Retinal pigment epithelial cell (primary cell): ENCODE measurements at regions not wholly inside any gene's neighbourhood (a gene's known extent, or its start where the extent isn't known, plus 50 kb on each side); places are given as distances from the start of the nearest gene placed in this dataset.

ENCODE experiments used
- DNase-seq: peaks from one replicate; pipeline ENCODE4 v3.0.0-alpha.2; 2010; ENCODE audit warnings: low read depth
- H3K4me3 ChIP-seq: 2 replicates; pipeline ENCODE4 v1.5.1; 2011; ENCODE audit warnings: mild to moderate bottlenecking, low read length, control low read depth, moderate library complexity
- CTCF ChIP-seq: conservative IDR thresholded peaks from 2 replicates; pipeline ENCODE4 v1.5.1; 2011; ENCODE audit warnings: low read depth, low read length, control low read depth, inconsistent platforms

- no peak overlapping the region for H3K4me3 ChIP-seq
- no peak for TF ChIP-seq CTCF
- no peak for DNase-seq
Observed at GRCh38 chrX:10939424-10939823, 171.7 kb upstream of the HCCS start.

GRCh38 chrX:10944136-10944885, 166.8 kb upstream of the HCCS start:
- no peak for TF ChIP-seq CTCF
- DNase-seq = no peak
- H3K4me3 ChIP-seq = no peak overlapping the region

GRCh38 chrX:10945498-10945897, 165.6 kb upstream of the HCCS start:
- DNase-seq = no peak
- no peak for TF ChIP-seq CTCF
- H3K4me3 ChIP-seq = no peak overlapping the region

GRCh38 chrX:10949541-10949940, 161.6 kb upstream of the HCCS start:
- no peak for DNase-seq
- H3K4me3 ChIP-seq = no peak overlapping the region
- no peak for TF ChIP-seq CTCF

- H3K4me3 ChIP-seq = no peak overlapping the region
- no peak for DNase-seq
- no peak for TF ChIP-seq CTCF
Observed at GRCh38 chrX:10952619-10953018, 158.5 kb upstream of the HCCS start.

- no peak for DNase-seq
- H3K4me3 ChIP-seq = no peak overlapping the region
- TF ChIP-seq CTCF = no peak
Observed at GRCh38 chrX:10965174-10965798, 145.8 kb upstream of the HCCS start.

GRCh38 chrX:10966057-10966456, 145.1 kb upstream of the HCCS start:
- TF ChIP-seq CTCF = no peak
- no peak overlapping the region for H3K4me3 ChIP-seq
- DNase-seq = no peak
